Lower leg skin (tissue), 4 donors: ENCODE measurements at regions not wholly inside any gene's neighbourhood (a gene's known extent, or its start where the extent isn't known, plus 50 kb on each side); places are given as distances from the start of the nearest gene placed in this dataset.
"Not testable (repeated sequence)": the region's sequence is repeated elsewhere in the genome, so short reads cannot be mapped to it uniquely, and the experiment has no call there.

Experiments used
- DNase-seq, 2 donors: peaks; one replicate each; pipeline ENCODE4 v3.0.0-alpha.2; 2019; ENCODE audit warnings: low spot score in 2 of 2
- H3K4me3 ChIP-seq: fragments of 200-600 bp; sonication (generic); 2 replicates; pipeline ENCODE4 v1.5.1; 2017; ENCODE audit warnings: mild to moderate bottlenecking, low read depth; ENCODE audit not compliant: poor library complexity, severe bottlenecking
- POLR2A ChIP-seq, 2 donors: fragments of 450-650 bp; IDR thresholded peaks; one replicate each; pipeline ENCODE4 v1.6.1; 2016 to 2017; ENCODE audit warnings: antibody characterized with exemption in 2 of 2, mild to moderate bottlenecking in 1 of 2, moderate library complexity in 1 of 2
- WGBS, 2 donors: methylation state at CpG; one replicate each; pipeline ENCODE4 v1.1.5; 2018; 5-methylcytosine and 5-hydroxymethylcytosine counted together
- intact Hi-C: fragments of 100-400 bp; cut with DNase I; formaldehyde crosslinking; loops from one replicate; pipeline ENCODE4 v1.15.0; 2023; ENCODE audit warnings: low total_unique reads
- TF ChIP-seq, protein P1 (sequence below), 3 donors: fragments of 450-650 bp; IDR thresholded peaks; one replicate each; pipeline ENCODE4 v1.5.1; 2016; ENCODE audit warnings: antibody characterized with exemption in 3 of 3, mild to moderate bottlenecking in 3 of 3, moderate library complexity in 2 of 3

GRCh38 chr3:174541708-174542315, 317.3 kb upstream of the NAALADL2 start:
- TF ChIP-seq, protein P1, sequence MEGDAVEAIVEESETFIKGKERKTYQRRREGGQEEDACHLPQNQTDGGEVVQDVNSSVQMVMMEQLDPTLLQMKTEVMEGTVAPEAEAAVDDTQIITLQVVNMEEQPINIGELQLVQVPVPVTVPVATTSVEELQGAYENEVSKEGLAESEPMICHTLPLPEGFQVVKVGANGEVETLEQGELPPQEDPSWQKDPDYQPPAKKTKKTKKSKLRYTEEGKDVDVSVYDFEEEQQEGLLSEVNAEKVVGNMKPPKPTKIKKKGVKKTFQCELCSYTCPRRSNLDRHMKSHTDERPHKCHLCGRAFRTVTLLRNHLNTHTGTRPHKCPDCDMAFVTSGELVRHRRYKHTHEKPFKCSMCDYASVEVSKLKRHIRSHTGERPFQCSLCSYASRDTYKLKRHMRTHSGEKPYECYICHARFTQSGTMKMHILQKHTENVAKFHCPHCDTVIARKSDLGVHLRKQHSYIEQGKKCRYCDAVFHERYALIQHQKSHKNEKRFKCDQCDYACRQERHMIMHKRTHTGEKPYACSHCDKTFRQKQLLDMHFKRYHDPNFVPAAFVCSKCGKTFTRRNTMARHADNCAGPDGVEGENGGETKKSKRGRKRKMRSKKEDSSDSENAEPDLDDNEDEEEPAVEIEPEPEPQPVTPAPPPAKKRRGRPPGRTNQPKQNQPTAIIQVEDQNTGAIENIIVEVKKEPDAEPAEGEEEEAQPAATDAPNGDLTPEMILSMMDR (IDR thresholded peaks at IDR 0.05) = no peak
- TF ChIP-seq POLR2A (IDR thresholded peaks at IDR 0.05) = no peak
- H3K4me3 ChIP-seq = no peak overlapping the region
- 72 to 80% methylated on average over 2 of the region's 2 CpGs for WGBS, 2 donors
- no peak for DNase-seq
- intact Hi-C loops = no loop called here

GRCh38 chr3:174547801-174548435, 311.2 kb upstream of the NAALADL2 start:
- no peak overlapping the region for H3K4me3 ChIP-seq
- TF ChIP-seq, protein P1 (IDR thresholded peaks at IDR 0.05) = no peak
- TF ChIP-seq POLR2A (IDR thresholded peaks at IDR 0.05) = no peak
- intact Hi-C loops = no loop called here
- no peak for DNase-seq
- WGBS, 2 donors = 56 to 58% methylated on average over 2 of the region's 2 CpGs

- H3K4me3 ChIP-seq = no peak overlapping the region
- TF ChIP-seq POLR2A (IDR thresholded peaks at IDR 0.05) = no peak
- TF ChIP-seq, protein P1 (IDR thresholded peaks at IDR 0.05) = no peak
- intact Hi-C loops = no loop called here
- no peak for DNase-seq
- 60 to 62% methylated on average over 4 of the region's 4 CpGs for WGBS, 2 donors
These were observed 310.1 kb upstream of the NAALADL2 start for GRCh38 chr3:174548841-174549623.

GRCh38 chr3:174581558-174581957, 277.6 kb upstream of the NAALADL2 start:
- WGBS, 2 donors = 90 to 96% methylated on average over 5 of the region's 5 CpGs
- intact Hi-C loops = no loop called here
- H3K4me3 ChIP-seq = no peak overlapping the region
- DNase-seq = no peak
- TF ChIP-seq POLR2A (IDR thresholded peaks at IDR 0.05) = no peak
- TF ChIP-seq, protein P1 (IDR thresholded peaks at IDR 0.05) = no peak

- TF ChIP-seq, protein P1 (IDR thresholded peaks at IDR 0.05) = no peak
- TF ChIP-seq POLR2A (IDR thresholded peaks at IDR 0.05) = no peak
- 87 to 91% methylated on average over 1 of the region's 1 CpG for WGBS, 2 donors
- no peak overlapping the region for H3K4me3 ChIP-seq
- DNase-seq = no peak
- intact Hi-C loops = no loop called here
These were observed 275.7 kb upstream of the NAALADL2 start for GRCh38 chr3:174583396-174583795.

DNA sequence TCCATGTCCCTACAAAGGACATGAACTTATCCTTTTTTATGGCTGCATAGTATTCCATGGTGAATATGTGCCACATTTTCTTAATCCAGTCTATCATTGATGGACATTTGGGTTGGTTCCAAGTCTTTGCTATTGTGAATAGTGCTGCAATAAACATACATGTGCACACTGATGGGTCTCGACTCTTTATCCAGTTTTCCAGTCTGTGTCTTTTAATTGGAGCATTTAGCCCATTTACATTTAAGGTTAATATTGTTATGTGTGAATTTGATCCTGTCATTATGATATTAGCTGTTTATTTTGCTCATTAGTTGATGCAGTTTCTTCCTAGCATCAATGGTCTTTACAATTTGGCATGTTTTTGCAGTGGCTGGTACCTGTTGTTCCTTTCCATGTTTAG, 272.0 kb upstream of the NAALADL2 start:
- intact Hi-C loops, DNase-seq, H3K4me3 ChIP-seq: not testable (repeated sequence)
- WGBS, 2 donors = 97 to 100% methylated on average over 1 of the region's 1 CpG
